ENCODE measurements at regions not wholly inside any gene's neighbourhood (a gene's known extent, or its start where the extent isn't known, plus 50 kb on each side); places are given as distances from the start of the nearest gene placed in this dataset.

- 56 to 75% methylated on average over 3 of the region's 3 CpGs for WGBS, 2 donors
- intact Hi-C loops (cut with DNase I; ENCODE audit: low total_unique reads), result no loop called here
- no peak for DNase-seq (ENCODE audit: low spot score in 2 of 2)
- TF ChIP-seq CTCF (IDR thresholded peaks at IDR 0.05) (no peak), POLR2A (IDR thresholded peaks at IDR 0.05) (no peak)
- H3K4me3 ChIP-seq (ENCODE audit: low read depth, poor library complexity, severe bottlenecking), result no peak overlapping the region
These were observed 86.5 kb downstream of the DLEU7 start for GRCh38 chr13:50757008-50757407.

DNA sequence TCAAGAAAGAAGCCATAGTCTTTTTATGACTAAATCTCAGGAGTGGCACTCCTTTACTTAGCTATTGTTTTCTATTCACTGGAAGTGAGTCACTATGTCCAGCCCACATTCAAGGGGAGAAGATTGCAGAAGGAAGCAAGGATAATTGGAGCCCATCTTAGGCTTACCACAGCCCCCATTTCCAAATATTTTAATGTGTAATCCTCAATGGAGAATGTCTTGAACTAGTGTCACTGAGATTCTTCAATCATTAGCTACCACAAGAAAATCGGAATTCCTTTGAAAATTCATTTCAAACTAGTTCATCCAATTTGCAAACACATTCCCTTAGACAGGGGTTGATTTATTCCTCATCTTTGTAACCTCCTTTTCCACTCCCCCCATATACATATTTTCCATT is 84.7 kb downstream of the DLEU7 start:
- no peak overlapping the region for H3K4me3 ChIP-seq (ENCODE audit: low read depth, poor library complexity, severe bottlenecking)
- intact Hi-C loops (cut with DNase I; ENCODE audit: low total_unique reads), result no loop called here
- 83 to 88% methylated on average over 1 of the region's 1 CpG for WGBS, 2 donors
- TF ChIP-seq CTCF (IDR thresholded peaks at IDR 0.05) (no peak), POLR2A (IDR thresholded peaks at IDR 0.05) (no peak)
- no peak for DNase-seq (ENCODE audit: low spot score in 2 of 2)

GRCh38 chr13:50760751-50761150 is 82.7 kb downstream of the DLEU7 start:
- DNase-seq (ENCODE audit: low spot score in 2 of 2), result no peak
- WGBS, 2 donors, result 89 to 100% methylated on average over 1 of the region's 1 CpG
- intact Hi-C loops (cut with DNase I; ENCODE audit: low total_unique reads), result no loop called here
- no peak overlapping the region for H3K4me3 ChIP-seq (ENCODE audit: low read depth, poor library complexity, severe bottlenecking)
- TF ChIP-seq CTCF (IDR thresholded peaks at IDR 0.05) (no peak), POLR2A (IDR thresholded peaks at IDR 0.05) (no peak)

GRCh38 chr13:50761406-50761805 is 82.1 kb downstream of the DLEU7 start:
- DNase-seq (ENCODE audit: low spot score in 2 of 2), result no peak
- intact Hi-C loops (cut with DNase I; ENCODE audit: low total_unique reads), result no loop called here
- TF ChIP-seq POLR2A (IDR thresholded peaks at IDR 0.05) (no peak), CTCF (IDR thresholded peaks at IDR 0.05) (no peak)
- WGBS, 2 donors, result 59 to 64% methylated on average over 1 of the region's 1 CpG
- H3K4me3 ChIP-seq (ENCODE audit: low read depth, poor library complexity, severe bottlenecking), result no peak overlapping the region

DNA sequence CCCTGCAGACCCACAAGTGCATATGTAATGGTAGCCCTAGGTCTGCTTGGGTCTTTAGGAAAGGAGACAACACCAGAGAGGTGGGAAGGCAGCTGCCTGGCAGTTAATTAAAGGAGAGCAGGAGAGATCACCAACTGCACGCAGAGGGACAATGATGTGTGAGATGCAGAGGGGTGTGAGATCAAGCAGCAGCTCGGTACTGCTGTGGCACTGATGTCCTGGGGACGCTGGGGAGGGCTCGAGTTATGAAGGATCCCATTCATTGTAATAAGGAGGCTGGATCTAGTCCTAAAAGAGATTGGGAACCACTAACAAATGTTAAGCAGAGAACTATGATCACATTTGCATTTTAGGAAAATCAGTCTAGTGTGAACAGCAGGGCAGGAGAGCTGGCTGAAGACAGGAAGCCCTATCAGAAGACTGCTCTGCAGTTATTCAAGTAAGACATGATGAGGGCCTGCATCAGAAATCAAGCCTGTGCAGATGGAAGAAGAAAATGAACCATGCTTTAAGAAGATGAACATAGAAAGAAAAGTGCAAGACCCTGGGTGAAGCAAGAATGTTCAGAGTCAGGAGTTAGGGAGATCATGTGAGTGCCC is 80.4 kb downstream of the DLEU7 start:
- no peak overlapping the region for H3K4me3 ChIP-seq (ENCODE audit: low read depth, poor library complexity, severe bottlenecking)
- no peak for TF ChIP-seq POLR2A (IDR thresholded peaks at IDR 0.05)
- 83 to 87% methylated on average over 4 of the region's 4 CpGs for WGBS, 2 donors
- intact Hi-C loops (cut with DNase I; ENCODE audit: low total_unique reads), result no loop called here
- DNase-seq (ENCODE audit: low spot score in 2 of 2), result no peak

DNA sequence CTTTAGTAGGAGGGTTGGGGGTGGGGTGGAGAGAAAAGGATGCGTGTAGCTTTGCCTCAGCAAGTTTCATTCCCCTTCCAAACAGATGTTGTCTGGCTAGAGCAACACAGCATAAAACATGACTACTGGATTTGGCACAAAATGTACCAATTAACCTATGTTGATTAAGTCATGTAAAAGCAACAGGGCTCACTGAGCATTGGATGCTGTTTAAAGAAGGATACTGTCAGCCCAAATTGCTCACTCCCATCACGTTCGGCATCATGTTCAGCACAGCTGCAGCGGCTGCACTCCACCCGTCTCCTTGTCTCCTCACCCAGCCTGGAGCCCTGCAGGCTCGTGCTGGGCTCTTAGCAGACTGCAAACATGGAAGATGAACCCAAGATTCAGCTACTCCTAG is 77.5 kb downstream of the DLEU7 start:
- WGBS, 2 donors, result 34 to 50% methylated on average over 6 of the region's 6 CpGs
- no peak for DNase-seq (ENCODE audit: low spot score in 2 of 2)
- no peak overlapping the region for H3K4me3 ChIP-seq (ENCODE audit: low read depth, poor library complexity, severe bottlenecking)
- TF ChIP-seq CTCF (IDR thresholded peaks at IDR 0.05) (no peak), POLR2A (IDR thresholded peaks at IDR 0.05) (no peak)
- intact Hi-C loops (cut with DNase I; ENCODE audit: low total_unique reads), result no loop called here

Data from lower leg skin (tissue), 4 donors.